Stomach (tissue), 8 donors: ENCODE measurements at regions not wholly inside any gene's neighbourhood (a gene's known extent, or its start where the extent isn't known, plus 50 kb on each side); places are given as distances from the start of the nearest gene placed in this dataset.

ENCODE experiments used
- DNase-seq, 2 donors: peaks; one replicate each; pipeline versions ENCODE4 v3.0.0 to v3.0.0-alpha.2; 2013 to 2019
- H3K27ac ChIP-seq, 5 donors: fragments of 200-600 bp in 4 of 5; sonication (generic) in 4 of 5; one replicate each; pipeline ENCODE4 v1.5.1; 2013 to 2019; ENCODE audit warnings: mild to moderate bottlenecking in 1 of 5, moderate library complexity in 1 of 5
- H3K27me3 ChIP-seq, 3 donors: fragments of 200-600 bp; sonication (generic); one replicate each; pipeline ENCODE4 v1.5.1; 2017 to 2019; ENCODE audit warnings: mixed run types in 1 of 3
- H3K36me3 ChIP-seq, 4 donors: fragments of 200-600 bp; sonication (generic); 1 replicate in 3 of 4; 2 replicates in 1 of 4; pipeline ENCODE4 v1.5.1; 2016 to 2019
- H3K4me1 ChIP-seq, 4 donors: fragments of 200-600 bp; sonication (generic); one replicate each; pipeline ENCODE4 v1.5.1; 2016 to 2019
- H3K4me3 ChIP-seq, 4 donors: fragments of 200-600 bp; sonication (generic) in 3 of 4; one replicate each; pipeline ENCODE4 v1.5.1; 2016 to 2019; ENCODE audit warnings: mild to moderate bottlenecking in 1 of 4
- H3K9me3 ChIP-seq, 4 donors: fragments of 200-600 bp; sonication (generic); one replicate each; pipeline ENCODE4 v1.5.1; 2016 to 2019
- WGBS, 5 donors: extraction: QIAGEN DNeasy Blood & Tissue Kit in 3 of 5; methylation state at CpG; one replicate each; pipeline versions ENCODE4 v1.1.5 to v1.1.7; 2013 to 2018; 5-methylcytosine and 5-hydroxymethylcytosine counted together
- intact Hi-C: fragments of 100-400 bp; cut with DNase I; formaldehyde crosslinking; loops from one replicate; pipeline ENCODE4 v1.15.1; 2023; ENCODE audit warnings: low total_unique reads
- TF ChIP-seq, protein P1 (sequence below), 7 experiments: fragments of 450-650 bp in 4 of 7; fragments of 200-600 bp in 3 of 7; sonication (generic) in 3 of 7; IDR thresholded peaks; one replicate each; pipeline ENCODE4 v1.5.1; 2016 to 2019; ENCODE audit warnings: antibody characterized with exemption in 7 of 7, control low read depth in 2 of 7, mild to moderate bottlenecking in 1 of 7
- donor health status: healthy with polysubstance abuse.
- donor health status: Bipolar disorder and iron deficiency.
- donor health status: healthy.

DNA sequence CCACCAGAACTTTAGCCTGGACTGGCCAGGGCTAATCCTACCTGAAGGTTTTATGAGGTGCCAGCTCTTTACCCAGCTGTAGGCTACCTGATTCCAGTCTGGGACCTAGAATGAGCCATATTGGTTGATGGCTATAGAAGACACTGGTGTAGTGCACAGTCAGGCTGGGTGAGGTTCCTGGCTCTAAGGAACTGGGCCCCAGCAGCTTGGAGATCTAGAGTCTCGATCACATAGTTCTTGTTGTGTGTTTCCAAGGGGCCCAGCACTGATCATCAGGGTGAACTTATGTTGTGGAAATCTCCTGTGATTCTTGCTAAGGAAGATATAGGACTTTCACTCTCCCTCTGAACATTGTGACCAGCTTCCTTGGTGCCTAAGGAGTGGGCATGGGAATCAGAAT lies 236.3 kb downstream of the ZNF536 start:
- intact Hi-C loops = no loop called here

More for the DNA sequence above, 236.3 kb downstream of the ZNF536 start:
- DNase-seq = no peak
- TF ChIP-seq, protein P1, sequence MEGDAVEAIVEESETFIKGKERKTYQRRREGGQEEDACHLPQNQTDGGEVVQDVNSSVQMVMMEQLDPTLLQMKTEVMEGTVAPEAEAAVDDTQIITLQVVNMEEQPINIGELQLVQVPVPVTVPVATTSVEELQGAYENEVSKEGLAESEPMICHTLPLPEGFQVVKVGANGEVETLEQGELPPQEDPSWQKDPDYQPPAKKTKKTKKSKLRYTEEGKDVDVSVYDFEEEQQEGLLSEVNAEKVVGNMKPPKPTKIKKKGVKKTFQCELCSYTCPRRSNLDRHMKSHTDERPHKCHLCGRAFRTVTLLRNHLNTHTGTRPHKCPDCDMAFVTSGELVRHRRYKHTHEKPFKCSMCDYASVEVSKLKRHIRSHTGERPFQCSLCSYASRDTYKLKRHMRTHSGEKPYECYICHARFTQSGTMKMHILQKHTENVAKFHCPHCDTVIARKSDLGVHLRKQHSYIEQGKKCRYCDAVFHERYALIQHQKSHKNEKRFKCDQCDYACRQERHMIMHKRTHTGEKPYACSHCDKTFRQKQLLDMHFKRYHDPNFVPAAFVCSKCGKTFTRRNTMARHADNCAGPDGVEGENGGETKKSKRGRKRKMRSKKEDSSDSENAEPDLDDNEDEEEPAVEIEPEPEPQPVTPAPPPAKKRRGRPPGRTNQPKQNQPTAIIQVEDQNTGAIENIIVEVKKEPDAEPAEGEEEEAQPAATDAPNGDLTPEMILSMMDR (IDR thresholded peaks at IDR 0.05) = no peak
- no peaks in the 10 kb centered on the region for H3K4me1 ChIP-seq
- H3K27ac ChIP-seq = no peak overlapping the region
- no peaks in the 10 kb centered on the region for H3K36me3 ChIP-seq
- no peak overlapping the region for H3K4me3 ChIP-seq
- no peaks in the 10 kb centered on the region for H3K27me3 ChIP-seq
- whole genome bisulfite sequencing, 5 donors = 83 to 100% (median 92%) methylated on average over 1 of the region's 1 CpG
- H3K9me3 ChIP-seq = no peaks in the 10 kb centered on the region
